ENCODE measurements at regions not wholly inside any gene's neighbourhood (a gene's known extent, or its start where the extent isn't known, plus 50 kb on each side); places are given as distances from the start of the nearest gene placed in this dataset.

DNA sequence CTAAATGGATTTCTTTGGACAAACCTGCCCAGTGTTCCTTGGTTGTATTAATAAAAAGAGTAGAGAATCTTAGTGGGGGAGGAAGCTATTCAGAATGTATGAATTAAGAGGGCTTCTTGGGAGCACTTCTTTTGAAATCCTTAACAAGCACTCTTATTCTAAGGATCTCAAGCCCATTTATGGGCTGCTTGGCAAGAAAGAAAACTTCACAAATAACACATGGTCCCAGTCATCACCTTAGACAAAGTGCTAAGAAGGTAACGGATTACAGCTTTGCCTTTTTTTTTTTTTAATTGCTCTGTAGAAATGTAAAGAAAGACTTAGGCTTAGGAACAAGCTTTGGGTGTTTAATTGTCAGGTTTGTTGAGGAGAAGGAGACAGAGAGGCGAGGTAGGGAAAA, 76.6 kb upstream of the IPO9 start:
- DNase-seq: no peak

DNA sequence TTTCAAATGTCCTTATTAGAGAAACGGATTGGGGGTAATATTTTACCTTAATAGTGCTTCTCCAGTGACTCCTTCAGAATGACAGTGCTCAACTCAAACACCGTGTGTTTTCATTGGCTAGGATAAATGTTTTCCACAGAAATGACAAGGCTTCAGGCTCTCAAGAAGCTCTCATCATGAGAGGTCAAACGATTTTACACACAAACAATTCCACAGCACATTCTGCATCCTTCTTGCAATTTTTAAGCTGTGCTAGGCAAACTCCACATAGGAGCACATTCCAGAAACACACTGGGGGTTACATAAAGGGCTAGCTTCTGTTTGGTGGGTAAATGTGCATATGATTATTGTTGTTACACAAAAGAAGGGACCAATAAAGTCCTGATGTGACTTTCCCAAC, 75.5 kb upstream of the IPO9 start:
- peak; percentile 66 for DNase-seq

DNA sequence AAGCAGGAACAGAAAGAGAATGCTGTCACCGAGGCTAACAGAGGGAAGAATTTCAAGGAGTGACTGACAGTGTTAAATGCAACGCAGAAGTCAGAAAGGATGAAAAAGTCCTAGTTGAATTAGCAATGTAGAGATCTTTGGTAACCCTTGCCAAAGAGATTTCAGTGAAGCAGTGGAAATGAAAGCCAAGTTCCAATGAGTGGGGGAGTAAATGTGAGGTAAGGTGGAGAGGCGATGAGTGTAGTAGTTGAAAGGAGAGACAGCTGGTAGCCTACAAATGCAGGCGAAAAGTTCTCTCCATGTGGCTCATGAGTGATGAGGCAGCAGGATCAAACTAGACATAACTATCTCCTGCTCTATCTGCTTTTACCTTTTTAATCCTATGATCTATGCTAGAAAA, 74.6 kb upstream of the IPO9 start:
- no peak for DNase-seq

DNA sequence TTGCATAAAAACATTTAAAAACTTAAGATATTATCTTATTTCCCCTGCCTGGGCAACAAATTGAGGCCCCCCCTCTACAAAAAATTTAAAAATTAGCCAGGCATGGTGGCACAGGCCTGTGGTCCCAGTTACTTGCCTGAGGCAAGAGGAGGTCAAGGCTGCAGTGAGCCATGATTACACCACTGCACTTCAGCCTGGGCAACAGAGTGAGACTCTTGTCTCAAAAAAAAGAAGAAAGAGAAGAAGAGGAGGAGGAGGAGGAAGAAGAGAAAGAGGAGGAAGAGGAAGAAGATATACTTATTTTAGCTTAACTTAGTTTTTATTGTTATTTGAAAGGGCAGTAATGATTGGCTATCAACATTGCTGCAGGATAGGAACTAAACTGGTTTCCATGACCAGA, 73.8 kb upstream of the IPO9 start:
- DNase-seq: no peak

DNA sequence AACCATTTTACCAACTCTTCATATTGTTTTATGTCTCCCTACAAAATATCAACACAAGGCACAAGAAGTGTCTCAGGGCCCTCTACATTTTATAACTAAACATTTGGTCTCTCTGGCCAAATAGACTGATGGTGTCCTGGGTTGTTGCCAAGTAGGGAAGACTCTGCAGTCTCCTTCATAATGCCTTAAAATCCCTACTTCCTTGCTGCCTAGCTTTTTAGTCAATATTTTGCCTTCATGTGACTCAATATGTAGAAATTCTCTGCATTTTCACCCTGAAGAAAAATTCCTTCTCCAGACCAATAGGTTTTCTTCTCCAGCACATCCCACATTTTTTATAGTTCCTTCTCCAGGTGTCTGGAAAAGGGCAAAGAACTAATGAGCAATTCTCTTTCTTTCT, 72.6 kb upstream of the IPO9 start:
- no peak for DNase-seq

DNA sequence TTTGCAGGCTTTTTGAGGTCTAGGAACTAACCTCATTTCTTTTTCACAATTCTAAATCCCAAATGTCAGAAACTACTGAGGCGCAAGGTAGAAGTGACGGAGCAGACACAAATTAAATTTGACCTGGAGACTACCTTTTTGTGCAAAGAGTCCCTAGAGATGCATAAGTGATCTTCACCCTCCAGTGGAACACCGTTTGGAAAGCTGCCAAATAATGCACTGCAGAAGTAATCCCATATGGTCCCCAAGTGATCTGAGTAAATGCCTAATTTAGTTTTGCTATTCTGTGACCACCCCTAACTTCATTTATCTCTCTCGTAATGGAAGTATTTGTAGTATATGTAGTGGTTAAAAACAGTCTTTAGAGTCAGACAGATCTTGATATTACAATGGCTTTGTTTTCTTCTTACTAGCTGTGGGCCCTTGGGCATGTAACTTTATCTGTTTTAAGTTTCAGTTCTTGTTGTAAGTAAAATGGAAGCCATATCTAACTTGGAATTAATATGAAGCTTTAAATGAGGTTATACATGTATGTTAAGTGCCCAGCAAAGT, 70.4 kb upstream of the IPO9 start:
- peak; percentile 40 for DNase-seq

DNA sequence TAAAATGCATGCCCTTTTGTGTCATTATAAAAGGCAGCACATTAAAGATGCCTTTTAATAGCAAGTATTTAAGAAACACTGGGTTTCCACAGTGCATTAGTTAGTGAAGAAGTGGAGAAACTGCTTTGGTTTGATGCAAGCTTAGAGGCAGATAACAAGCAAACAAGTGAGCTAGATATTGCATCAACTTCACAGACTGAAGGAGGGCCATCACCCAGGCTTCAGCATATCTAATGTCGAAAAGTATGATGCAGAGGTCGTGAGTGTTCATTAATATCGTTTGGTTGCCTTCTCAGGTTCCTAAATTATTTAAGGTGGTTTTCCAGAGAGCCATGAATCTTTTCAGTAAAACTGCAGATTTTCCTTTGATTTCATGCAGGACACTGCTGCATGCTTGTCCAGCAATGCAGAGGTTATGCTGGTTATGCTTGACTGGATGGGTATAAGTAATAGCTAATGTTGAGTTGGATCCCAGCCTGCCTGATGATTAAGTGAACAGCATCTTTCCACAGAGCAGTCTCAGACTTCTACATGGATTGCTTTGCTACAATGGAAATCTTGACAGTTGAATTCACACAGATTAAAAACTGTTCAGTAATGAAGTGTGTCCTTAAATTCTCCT, 69.7 kb upstream of the IPO9 start:
- DNase-seq: no peak

DNA sequence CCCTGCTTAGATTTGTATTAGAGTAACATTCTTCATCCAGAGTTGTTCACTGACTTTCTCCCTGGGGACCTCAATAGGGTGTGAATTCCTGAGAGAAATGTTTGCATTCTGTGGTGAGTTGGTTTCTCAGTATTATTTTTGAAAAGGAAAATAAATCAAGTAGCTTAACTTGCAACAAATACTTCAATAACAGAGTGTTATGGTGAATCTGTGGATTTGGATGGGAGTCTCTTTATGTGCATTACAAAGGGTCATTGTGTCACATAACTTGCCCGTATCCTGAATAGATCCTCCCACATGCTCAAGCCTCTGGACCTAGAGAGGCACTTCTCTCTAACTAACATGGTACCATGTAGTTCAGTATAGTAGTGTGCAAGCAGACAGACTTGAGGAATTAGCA, 68.4 kb upstream of the IPO9 start:
- no peak for DNase-seq

DNA sequence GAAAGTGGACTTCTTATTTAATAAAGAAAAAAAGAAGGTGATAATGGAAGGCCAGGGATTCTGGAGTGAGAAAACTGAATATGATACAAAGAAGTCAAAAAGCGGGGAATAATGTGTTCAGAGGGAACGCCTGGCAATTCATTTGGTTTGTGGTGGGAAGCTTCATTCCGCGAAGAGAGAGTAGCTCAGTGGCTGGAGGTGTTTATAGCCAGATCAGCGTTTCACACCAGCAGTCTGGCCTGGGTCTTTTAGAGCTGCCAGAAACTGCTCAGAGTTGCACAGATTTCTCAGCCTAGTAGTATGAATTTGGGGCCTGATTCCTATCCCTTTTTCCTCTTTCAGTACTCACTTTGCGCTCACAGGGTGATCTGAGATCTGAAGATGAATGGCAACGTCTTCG, 67.8 kb upstream of the IPO9 start:
- DNase-seq: no peak

DNA sequence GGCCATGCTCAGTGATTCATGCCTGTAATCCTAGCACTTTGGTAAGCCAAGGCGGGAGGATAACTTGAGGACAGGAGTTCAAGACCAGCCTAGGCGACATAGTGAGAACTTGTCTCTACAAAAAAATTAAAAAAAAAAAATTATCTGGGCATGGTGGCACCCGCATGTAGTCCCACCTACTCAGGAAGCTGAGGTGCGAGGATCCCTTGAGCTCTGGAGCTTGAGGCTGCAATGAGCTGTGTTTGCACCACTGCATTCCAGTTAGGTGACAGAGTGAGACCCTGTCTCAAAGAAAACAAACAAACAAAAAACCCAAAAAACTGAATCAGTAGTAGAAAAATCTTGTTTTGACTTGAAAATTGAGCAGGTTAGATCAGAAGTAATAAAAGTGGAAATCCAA, 67.1 kb upstream of the IPO9 start:
- no peak for DNase-seq

DNA sequence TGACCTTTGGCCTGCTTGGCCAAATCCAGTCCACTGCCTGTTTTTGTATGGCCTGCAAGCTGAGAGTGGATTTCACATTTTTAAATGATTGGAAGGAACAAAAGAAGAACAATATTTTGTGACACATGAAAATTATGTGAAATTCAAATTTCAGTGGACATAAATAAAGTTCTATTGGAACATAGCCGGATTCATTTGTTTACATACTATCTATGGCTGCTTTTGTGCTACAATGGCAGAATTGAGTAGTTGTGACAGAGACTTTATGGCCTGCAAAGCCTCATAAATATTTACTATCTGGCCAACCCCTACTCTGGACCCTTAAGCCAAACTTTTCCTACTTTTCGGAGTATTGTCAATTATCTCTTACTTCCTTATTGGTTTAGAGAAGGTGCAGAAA, 66.6 kb upstream of the IPO9 start:
- no peak for DNase-seq

DNA sequence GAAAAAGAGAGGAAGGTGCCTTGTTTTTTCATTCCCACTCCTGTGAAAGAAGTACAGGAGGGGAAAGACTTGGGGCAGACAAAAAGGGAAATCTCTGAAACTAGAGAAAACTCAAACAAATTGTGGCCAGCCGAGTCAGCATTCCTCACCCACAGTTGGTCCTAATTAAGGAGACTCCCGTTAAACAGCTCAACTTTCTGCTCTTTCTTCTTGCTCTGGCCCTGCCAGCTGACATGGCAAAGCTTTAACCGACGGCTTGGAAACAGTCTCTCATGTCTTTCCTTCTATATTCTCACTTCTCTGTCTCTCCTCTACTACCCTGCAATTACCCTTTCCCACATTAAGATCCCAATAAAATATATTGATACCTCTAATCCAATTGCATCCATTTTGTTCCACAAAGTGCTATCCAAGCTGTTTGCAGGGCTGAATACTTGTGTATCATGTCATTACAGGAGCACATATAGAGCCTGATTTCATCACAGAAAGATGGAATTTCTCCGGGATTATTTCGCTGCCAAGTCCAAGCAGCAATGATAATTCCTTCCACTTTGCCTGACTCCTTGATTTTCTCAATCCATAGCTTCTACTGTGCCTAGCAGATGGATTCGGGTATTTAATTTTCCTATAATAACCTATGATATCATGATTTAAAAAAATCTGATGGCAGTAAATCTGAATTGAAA, 65.4 kb upstream of the IPO9 start:
- DNase-seq: no peak

DNA sequence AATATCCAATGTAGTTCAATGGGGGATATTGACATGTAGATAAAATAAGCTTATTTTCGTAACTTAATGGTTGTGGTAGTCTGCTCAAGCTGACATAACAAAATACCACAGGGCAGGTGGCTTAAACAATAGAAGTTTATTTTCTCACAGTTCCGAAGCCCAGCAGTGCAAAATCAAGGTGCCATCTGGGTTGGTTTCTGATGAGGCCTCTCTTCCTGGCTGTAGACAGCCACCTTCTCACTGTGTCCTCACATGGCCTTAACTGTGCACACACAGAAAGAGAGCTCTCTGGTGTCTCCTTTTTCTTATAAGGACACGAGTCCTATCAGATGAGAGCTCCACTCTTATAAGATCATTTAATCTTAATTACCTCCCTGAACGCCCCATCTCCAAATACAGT, 64.8 kb upstream of the IPO9 start:
- DNase-seq: no peak

DNA sequence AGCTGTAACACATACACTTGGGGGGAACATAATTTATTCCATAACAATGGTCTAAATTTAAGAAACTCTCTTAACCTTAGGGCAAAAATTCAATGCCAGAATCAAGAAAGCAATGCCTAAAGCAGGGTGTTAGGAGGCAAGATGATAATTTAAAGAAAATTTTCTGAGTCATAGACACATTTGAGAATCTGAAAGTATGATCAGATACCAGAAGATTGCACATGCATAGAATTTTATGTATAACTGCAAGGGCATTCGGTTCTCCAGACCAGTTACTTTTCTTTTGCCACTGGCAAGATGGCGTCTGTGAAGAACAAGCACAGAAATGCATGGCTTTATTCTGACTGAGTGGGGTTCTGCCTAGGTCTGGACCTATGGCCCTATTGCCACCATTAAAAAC, 64.4 kb upstream of the IPO9 start:
- DNase-seq: no peak

DNA sequence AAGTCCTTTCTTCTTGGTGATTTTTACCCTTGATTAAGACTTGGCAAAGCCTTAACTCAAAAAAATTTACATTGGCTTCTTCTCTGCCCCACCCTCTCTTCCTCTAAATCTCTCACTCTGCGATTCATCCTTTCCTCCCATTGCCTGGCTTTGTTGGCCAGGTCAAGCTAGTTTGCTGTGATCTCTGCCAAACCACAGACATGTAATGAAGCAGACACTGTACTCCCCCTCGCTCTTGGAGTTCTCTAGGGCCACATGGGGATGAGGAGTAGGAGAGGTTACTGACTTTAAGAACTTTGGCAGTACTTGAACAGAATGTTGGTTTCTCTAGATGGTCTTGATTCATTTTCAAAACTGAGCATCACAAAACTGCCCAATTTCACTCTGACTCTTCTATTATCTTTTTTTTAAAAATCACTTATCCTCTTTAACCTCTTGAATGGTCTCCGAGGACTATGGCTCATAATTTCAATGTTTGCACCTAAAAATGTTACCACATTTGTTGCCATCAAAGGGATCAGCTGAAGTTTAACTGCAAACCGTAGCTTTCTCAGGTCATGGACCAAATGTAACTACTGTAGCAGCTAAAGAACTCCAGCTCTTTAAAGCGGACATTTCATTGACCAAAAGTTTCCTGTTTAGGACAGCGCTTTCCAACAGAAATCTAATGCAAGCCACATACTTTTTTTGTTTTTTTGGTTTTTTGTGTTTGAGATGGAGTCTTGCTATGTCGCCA, 62.7 kb upstream of the IPO9 start:
- DNase-seq: no peak

DNA sequence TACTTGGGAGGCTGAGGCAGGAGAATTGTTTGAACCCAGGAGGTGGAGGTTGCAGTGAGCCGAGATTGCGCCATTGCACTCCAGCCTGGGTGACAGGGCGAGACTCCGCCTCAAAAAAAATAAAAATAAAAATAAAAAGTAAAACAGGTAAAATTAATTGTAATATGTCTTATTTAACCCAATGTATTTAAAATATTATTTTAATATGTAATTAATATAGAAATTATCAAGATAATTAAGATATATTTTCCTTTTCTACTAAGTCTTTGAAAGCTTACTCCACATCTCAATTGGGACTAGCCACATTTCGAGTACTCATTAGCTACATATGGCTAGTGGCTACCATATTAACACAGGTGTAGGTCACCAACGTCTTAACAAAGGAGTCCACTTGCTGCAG, 61.6 kb upstream of the IPO9 start:
- DNase-seq: no peak

DNA sequence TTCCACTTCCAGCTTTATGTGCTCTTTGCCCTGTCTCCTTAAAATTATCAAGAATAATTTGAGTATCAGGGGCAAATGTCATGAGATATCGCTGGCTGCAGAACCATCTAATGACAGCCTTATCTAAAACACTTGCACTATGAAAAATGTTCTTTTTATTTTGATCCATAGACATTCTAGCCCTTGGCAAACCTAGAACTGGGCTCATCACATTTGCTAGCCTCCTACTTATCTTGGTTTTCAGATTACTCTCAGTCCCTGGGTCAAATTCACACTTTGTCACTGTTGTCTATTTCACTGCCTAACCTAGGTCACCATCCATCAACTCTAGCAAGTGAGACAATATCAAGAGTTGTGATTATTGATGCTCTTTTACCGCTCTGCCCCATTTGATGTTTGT, 59.9 kb upstream of the IPO9 start:
- DNase-seq: no peak

DNA sequence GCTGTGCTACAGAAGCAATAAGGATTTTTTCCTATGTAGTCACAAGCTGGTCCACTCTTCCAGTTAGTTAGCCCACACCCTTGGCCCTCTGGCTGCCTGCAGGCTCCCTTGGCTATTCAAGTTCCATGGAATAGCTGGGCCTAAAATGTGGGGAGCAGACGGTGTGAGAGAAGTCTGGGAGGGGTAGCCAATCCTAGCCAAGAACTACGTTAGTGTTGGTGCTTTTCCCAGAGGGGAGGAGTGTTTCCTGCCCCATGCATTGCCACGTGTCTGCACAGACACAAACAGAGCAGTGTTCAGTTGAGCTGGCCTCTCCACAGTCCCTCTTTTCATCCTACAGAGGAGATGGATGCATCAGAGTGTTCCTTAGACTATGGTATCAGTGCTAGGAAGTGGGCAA, 59.0 kb upstream of the IPO9 start:
- no peak for DNase-seq

DNA sequence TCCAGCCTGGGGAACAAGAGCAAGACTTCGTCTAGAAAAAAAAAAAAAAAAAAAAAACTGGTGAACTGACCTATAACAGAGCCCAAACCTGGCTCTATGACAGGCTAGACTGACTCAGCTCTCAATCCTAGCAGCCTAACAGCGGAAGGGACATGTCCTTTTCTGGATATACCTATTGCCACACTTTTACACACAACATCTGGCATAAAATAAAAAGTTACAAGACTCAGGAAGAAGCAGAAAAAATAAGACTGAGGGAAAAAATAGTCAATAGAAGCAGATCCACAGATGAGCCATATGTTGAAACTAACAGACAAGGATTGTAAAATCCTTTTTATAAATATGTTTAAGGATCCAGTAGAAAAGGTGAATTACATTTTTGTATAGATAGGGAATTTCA, 57.5 kb upstream of the IPO9 start:
- no peak for DNase-seq

DNA sequence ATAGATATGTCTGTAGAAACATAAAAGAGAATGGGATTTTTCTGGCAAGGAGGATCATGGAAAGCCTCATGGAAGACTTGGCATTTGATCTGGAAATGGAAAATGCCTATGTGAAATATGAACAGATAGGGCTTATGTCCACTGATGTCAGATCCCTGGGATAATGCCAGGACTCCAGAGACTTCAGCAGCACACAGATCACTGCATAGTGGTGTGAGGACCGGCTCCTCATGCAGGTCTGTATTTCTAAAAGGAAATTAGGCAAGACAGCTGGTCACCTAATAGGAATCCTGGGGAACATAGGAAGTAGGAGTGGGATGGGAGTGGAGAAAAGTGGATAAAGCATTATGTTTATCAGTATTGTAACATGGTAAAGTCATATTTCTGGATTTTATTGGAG, 56.8 kb upstream of the IPO9 start:
- DNase-seq: no peak

DNA sequence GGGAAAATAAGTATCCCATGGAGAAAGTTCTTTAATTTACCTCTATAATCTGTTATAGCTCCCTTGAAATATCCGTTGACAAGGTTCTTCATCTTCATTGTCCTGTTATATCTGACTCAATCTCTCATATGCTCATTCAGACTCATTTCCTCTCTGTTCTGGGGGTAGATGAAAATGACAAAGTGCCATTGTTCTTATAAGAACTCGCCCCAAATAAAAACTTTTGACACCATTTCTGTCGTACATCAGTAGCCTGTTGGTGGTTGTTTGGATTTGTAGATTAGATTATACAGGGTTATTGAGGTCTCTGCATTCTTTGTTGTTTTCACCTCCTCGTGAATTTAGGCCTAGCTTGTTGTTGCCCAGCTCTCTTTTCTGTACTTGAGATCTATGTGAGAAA, 55.2 kb upstream of the IPO9 start:
- DNase-seq: no peak

DNA sequence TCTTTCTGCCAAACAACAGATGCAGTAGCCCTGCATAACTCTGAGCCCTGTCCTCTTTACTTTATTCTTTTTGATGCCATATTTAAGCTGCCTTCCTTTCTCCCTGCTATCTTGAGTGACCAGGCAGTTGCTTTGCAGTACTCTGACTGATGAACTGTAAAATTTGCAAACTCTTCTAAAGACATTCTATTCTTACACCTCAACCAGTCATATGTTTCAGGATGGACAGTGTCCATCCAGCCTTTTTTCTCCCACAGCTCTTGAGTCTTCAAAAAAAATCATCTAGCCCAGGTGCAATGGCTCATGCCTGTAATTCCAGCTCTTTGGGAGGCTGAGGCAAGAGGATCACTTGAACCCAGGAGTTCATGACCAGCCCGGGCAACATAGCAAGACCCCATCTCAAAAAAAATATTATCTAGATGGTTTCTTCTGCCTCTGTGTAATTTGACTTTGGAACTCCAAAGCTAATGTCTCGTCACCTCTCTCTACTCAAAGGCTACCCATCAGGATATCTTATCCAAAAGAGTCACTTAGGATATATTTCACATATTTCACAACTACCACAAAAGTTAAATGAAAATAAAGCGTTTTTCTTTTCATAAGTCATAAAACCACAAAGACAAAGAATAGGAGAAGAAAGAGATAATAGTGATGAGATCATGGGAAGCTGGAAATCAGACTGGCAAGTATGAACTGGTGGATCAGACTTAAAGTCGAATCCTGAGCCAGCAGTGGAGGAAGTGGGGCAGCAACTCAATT, 54.6 kb upstream of the IPO9 start:
- DNase-seq: no peak

DNA sequence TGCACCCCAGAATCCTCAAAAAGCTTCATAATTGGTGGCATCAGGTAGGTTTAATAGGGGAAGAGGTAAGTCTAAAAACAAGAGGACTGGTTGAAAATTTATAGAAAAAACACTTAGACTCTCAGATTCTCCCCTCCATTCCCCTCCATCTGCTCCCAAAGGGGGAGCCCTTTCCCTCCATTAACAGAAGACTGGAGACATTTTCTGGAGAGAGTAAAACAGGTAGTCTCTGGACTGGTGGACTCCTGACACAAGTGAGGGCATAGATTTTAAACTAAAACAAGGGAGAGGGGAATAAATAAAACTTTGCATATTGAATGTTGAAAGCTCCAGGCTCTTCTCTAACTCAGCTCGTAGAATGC, 54.0 kb upstream of the IPO9 start:
- DNase-seq: no peak

DNA sequence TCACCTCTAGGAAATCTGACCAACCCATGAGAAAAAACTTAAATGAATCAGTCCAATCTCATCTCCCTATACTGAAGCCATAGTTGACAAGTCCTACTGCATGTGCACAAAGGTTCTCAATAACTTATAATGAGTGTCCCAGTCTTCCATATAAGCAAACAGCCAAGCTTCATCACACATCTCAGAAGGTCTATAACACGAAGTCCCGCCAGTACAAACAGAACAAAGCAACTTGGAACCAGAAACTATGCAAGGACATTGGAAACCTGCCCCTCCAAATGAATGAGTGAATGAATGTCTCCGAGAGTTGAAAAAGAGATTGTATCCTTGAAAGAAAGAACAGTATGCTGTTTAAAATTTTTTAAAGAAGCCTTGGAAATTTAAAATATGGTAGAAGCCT, 53.6 kb upstream of the IPO9 start:
- no peak for DNase-seq
